ENCODE measurements at regions not wholly inside any gene's neighbourhood (a gene's known extent, or its start where the extent isn't known, plus 50 kb on each side); places are given as distances from the start of the nearest gene placed in this dataset.

DNA sequence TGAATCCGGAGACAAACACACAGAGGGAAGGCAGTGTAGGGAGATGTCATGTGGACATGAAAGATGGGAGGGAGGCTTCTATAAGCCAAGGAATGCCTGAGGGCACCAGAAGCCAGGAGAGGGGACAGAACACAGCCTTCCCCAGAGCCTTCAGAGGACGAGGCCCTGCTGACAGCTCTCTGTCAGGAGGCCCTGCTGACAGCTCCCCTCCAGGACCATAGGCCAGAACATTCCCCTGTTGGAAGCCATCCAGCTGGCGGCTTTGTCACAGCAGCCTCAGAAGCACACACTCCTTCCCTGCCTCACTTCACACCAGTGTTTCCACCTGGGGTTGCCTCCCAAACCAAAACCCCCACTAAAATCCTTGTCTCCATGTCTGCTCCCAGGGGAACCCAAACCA, 171.3 kb upstream of the ID2 start:
- no peak for TF ChIP-seq EHMT2 (IDR thresholded peaks at IDR 0.05; ENCODE audit: low read depth)
- no peak for TF ChIP-seq GATA3 (IDR thresholded peaks at IDR 0.05; ENCODE audit: borderline replicate concordance)
- no peak for TF ChIP-seq HEYL (CRISPR knock-in tag; IDR thresholded peaks at IDR 0.05)
- no peak for TF ChIP-seq SREBF2 (IDR thresholded peaks at IDR 0.05)
- no peak for TF ChIP-seq RNF2 (IDR thresholded peaks at IDR 0.05; ENCODE audit: borderline replicate concordance, low read depth)
- TF ChIP-seq NR3C1 (IDR thresholded peaks at IDR 0.05), result no peak
- no peak for TF ChIP-seq RCOR1 (IDR thresholded peaks at IDR 0.05; ENCODE audit: low read depth, low read length)
- no peak for FAIRE-seq
- Histone ChIP-seq H3K9me3 (peaks cover 19% of the 10 kb centered on the region), H3K27ac (no peak overlapping the region), H3K4me1 (no peaks in the 10 kb centered on the region), H3K4me2 (no peak overlapping the region), H3K4me3 (no peak overlapping the region)
- POLR2A ChIA-PET, result no interaction called here
- CTCF ChIA-PET, result interaction anchor here (1.4 to 1.9 kb wide), 3 partner anchors 12 to 22 kb away, joined by 3 to 6 read pairs (median 3); no protein-coding TSS in a partner anchor
- WGBS (ENCODE audit: missing lambda C conversion rate), result 46% methylated on average over 3 of the region's 3 CpGs
- DNase-seq (ENCODE audit: low read depth in 1 of 2, low spot score in 1 of 2), result no peak
- ATAC-seq, result no peak

DNA sequence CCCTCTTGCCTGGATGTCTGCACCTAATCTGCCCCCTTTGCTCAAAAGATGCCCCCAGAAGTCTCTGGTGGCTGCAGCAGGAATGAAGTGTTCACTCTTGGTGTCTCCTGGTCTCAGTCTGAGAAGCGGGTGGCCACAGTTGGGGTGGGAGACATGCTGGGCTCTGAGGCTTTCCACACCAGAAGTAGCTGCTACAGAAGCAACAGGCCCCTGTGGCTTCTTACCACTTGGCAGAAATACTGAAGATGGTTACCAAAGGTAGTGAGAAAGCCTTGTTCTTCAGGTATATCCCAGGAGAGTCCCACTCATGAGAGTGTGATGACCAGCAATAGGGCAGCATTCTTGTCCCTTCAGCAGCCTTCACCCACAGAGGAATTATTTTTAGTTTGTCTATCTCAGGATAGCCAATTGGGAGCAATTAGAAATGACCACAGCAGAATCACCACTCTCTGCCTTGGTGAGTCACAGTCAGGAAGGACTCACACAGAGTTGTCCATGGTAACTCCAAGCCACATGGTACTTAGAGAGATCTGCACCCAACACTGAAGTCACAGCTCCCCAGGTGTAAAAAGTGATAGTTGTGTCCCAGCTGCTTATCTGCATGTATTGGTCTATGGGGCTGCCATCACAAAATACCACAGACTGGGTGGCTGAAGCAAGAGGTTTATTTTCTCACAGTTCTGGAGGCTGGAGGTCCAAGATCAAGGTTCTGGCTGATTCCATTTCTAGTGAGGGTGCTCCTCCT, 169.8 kb upstream of the ID2 start:
- Histone ChIP-seq H3K27ac (no peak overlapping the region), H3K9me3 (peaks cover 19% of the 10 kb centered on the region), H3K4me3 (no peak overlapping the region), H3K4me1 (no peaks in the 10 kb centered on the region), H3K4me2 (no peak overlapping the region)
- CTCF ChIA-PET, result interaction anchor here (1.6 to 1.9 kb wide), 2 partner anchors 17 to 20 kb away, joined by 3 to 6 read pairs; no protein-coding TSS in a partner anchor
- FAIRE-seq (no peak), DNase-seq (ENCODE audit: low read depth in 1 of 2, low spot score in 1 of 2) (no peak), ATAC-seq (no peak)
- TF ChIP-seq RAD21 (conservative IDR thresholded peaks at IDR 0.05 in 1 of 2, IDR thresholded peaks at IDR 0.05 in 1 of 2) (no peak), KDM1A (IDR thresholded peaks at IDR 0.05; ENCODE audit: low read depth) (no peak), HOXB13 (CRISPR knock-in tag; IDR thresholded peaks at IDR 0.05; ENCODE audit: low read depth) (no peak), PHF8 (IDR thresholded peaks at IDR 0.05; ENCODE audit: borderline replicate concordance, low read depth) (no peak), JUN (IDR thresholded peaks at IDR 0.05) (no peak), EP300 (IDR thresholded peaks at IDR 0.05) (no peak), SMC3 (IDR thresholded peaks at IDR 0.05) (no peak), HOXA7 (CRISPR knock-in tag; IDR thresholded peaks at IDR 0.05) (no peak), KDM5A (IDR thresholded peaks at IDR 0.05) (no peak)
- TF ChIP-seq, protein P1, sequence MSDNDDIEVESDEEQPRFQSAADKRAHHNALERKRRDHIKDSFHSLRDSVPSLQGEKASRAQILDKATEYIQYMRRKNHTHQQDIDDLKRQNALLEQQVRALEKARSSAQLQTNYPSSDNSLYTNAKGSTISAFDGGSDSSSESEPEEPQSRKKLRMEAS (IDR thresholded peaks at IDR 0.05), result no peak
- TF ChIP-seq, protein P2, sequence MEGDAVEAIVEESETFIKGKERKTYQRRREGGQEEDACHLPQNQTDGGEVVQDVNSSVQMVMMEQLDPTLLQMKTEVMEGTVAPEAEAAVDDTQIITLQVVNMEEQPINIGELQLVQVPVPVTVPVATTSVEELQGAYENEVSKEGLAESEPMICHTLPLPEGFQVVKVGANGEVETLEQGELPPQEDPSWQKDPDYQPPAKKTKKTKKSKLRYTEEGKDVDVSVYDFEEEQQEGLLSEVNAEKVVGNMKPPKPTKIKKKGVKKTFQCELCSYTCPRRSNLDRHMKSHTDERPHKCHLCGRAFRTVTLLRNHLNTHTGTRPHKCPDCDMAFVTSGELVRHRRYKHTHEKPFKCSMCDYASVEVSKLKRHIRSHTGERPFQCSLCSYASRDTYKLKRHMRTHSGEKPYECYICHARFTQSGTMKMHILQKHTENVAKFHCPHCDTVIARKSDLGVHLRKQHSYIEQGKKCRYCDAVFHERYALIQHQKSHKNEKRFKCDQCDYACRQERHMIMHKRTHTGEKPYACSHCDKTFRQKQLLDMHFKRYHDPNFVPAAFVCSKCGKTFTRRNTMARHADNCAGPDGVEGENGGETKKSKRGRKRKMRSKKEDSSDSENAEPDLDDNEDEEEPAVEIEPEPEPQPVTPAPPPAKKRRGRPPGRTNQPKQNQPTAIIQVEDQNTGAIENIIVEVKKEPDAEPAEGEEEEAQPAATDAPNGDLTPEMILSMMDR (IDR thresholded peaks at IDR 0.05), result no peak
- WGBS (ENCODE audit: missing lambda C conversion rate), result 83% methylated on average over 1 of the region's 1 CpG
- POLR2A ChIA-PET, result no interaction called here

- ATAC-seq (no peak), DNase-seq (ENCODE audit: low read depth in 1 of 2, low spot score in 1 of 2) (no peak), FAIRE-seq (no peak)
- POLR2A ChIA-PET, result no interaction called here
- WGBS (ENCODE audit: missing lambda C conversion rate), result 54% methylated on average over 14 of the region's 14 CpGs
- Histone ChIP-seq H3K4me1 (no peaks in the 10 kb centered on the region), H3K9me3 (peaks cover 14% of the 10 kb centered on the region), H3K4me3 (no peak overlapping the region), H3K27ac (no peak overlapping the region), H3K4me2 (no peak overlapping the region)
- CTCF ChIA-PET, result no interaction called here
- TF ChIP-seq JUNB (IDR thresholded peaks at IDR 0.05) (no peak), ZFP36 (IDR thresholded peaks at IDR 0.05; ENCODE audit: borderline replicate concordance, partially characterized antibody) (no peak), FOSB (CRISPR knock-in tag; IDR thresholded peaks at IDR 0.05) (no peak), HDAC2 (IDR thresholded peaks at IDR 0.05) (no peak), BHLHE40 (IDR thresholded peaks at IDR 0.05; ENCODE audit: low read depth, low read length) (no peak), MAFK (IDR thresholded peaks at IDR 0.05; ENCODE audit: partially characterized antibody) (no peak), RFX5 (IDR thresholded peaks at IDR 0.05) (no peak), ESRRA (IDR thresholded peaks at IDR 0.05; ENCODE audit: borderline replicate concordance, low read length) (no peak), ELK1 (IDR thresholded peaks at IDR 0.05; ENCODE audit: low read depth, low read length) (no peak), HES2 (IDR thresholded peaks at IDR 0.05) (no peak), HOXB5 (CRISPR knock-in tag; IDR thresholded peaks at IDR 0.05) (no peak)
- TF ChIP-seq, protein P3, sequence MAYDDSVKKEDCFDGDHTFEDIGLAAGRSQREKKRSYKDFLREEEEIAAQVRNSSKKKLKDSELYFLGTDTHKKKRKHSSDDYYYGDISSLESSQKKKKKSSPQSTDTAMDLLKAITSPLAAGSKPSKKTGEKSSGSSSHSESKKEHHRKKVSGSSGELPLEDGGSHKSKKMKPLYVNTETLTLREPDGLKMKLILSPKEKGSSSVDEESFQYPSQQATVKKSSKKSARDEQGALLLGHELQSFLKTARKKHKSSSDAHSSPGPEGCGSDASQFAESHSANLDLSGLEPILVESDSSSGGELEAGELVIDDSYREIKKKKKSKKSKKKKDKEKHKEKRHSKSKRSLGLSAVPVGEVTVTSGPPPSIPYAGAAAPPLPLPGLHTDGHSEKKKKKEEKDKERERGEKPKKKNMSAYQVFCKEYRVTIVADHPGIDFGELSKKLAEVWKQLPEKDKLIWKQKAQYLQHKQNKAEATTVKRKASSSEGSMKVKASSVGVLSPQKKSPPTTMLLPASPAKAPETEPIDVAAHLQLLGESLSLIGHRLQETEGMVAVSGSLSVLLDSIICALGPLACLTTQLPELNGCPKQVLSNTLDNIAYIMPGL (CRISPR knock-in tag; IDR thresholded peaks at IDR 0.05; ENCODE audit: borderline replicate concordance), result no peak
- TF ChIP-seq, protein P1 (IDR thresholded peaks at IDR 0.05), result no peak
Observed at GRCh38 chr2:8513601-8514273, 168.1 kb upstream of the ID2 start.
